LoVo (cell line): ENCODE measurements at regions not wholly inside any gene's neighbourhood (a gene's known extent, or its start where the extent isn't known, plus 50 kb on each side); places are given as distances from the start of the nearest gene placed in this dataset.

Experiments used
- DNase-seq: peaks from one replicate; pipeline ENCODE4 v3.0.0-alpha.2; 2016; ENCODE audit warnings: low spot score

DNA sequence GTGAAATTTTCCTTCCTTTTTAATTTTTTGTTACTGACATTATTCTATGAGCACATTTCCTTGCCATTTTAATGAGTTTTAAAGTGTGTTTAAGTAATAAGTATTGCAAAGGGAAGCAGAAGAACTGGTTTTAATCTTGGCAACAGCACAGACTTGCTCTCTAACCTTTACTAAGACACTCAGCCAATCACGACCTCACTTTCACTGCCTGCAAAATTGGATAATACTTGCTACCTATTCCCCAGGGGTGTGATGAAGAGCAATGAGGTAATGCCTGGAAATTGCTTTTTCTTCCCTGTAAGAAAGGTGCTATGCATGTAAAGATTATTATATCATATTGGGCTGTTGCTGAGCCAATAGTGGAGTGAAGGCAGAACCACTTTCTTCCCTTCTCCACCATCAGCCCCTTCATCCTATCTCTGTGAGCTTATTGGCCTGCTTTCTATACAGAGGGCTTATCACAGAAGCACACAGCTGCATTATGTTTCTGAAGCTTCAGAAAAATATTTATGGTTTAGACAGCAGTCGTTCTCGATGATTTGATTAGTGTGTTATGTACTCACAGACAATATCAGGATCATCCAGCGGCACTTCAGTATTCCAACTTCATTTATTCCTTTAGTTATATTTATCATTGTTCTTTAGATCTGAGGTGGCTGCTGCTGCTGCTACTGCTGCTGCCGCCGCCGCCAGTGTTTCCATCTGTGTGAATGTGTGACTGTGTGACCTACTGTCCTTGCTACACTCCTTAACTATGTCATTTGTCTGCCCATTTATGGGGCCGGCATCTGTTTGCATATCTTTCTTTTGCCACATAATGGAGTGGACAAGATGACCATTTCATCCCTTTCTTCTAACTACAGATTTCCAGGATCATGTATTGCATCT lies 255.1 kb downstream of the C4orf33 start:
- DNase-seq = no peak

DNA sequence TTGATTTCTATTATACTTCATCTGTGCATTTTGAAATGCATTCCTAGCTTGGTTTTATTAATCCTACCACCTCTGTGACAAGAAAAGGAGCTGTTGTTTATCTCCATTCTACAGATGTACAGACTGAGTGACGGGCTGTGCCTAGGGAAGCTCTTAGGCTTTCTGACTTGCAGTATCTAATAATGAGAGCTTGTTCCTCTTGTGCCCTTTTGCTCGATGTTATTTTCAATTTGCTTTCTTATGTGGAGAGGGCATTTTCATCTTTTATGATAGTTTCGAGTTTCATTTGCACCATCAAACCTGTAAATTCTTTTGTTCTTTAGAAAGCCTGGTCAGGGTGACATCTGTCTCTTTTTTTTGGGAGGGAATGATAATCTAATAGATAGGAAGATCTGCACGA lies 256.5 kb downstream of the C4orf33 start:
- no peak for DNase-seq

DNA sequence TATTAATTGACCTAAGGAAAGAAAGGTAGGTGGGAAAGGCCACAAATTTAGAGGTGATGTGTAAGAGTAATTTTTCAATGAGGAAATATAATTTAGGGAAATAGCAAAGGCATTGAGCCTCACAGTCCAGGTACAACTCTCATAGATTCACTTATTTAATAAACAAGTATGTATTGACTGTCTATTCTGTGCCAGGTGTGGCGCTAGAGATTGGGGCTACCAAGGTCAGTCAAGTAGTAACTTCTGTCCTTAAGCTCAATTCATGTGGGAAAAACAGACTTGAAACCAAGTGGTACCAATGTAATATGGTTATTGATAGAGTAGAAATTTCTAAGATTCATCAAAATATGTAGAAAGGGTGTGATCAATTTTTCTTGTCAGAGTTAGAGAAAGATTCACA lies 257.5 kb downstream of the C4orf33 start:
- no peak for DNase-seq

DNA sequence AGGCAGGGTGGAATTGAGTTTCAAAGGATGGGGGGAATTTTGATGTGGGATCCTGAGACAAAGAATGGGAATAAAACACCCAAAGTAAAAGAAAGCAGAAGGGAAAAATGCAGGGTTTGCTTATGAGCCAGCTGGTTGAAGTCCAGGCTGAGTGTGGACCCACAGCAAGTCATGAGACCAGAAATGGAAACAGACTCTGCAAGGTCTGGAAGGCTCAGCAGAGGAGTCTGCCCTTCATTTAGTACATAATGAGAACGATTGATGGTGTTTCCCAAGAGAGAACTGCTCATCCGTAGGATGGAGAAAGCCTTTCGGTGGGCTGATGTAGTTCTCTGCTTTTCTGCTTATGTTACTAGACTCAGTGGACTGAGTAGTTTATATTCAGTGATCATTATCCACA lies 259.1 kb downstream of the C4orf33 start:
- DNase-seq = no peak

DNA sequence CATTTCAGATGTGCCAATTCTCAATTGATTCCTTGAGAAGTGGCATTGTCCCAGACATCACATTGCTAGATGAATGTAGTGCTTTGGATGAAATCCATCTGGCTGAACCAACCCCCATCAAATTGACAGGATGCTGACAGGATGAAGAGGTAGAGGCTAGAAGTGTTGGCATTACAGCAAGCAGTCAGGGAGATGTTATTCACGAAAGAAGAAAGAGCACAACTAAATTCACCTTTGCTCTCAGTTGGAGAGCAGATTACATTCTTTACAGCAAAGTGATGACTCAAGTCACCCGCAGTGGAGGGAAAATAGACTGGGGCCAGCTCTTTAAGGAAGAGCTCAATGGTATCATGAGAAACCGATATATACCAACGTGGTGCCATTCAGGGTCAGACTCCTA lies 259.6 kb downstream of the C4orf33 start:
- DNase-seq = peak; percentile 32

DNA sequence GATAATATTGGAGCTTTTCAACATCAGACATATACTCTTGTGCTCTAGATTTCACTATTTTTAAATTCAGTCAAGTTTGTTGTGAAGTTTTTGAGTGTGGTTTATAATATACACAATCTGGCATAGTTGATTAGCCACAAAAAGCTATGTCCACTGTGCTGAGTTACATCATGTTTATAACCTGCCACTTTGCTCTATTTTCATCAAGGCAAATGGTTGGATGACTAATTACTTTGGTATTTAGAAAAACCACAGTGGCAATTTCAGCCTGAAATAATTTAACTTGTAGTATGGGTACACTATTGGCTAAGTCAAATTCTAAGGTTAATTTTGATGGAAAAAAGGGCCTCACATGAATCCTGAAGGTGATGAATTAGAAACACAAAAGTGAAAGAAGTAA lies 262.6 kb downstream of the C4orf33 start:
- DNase-seq = peak; percentile 74

DNA sequence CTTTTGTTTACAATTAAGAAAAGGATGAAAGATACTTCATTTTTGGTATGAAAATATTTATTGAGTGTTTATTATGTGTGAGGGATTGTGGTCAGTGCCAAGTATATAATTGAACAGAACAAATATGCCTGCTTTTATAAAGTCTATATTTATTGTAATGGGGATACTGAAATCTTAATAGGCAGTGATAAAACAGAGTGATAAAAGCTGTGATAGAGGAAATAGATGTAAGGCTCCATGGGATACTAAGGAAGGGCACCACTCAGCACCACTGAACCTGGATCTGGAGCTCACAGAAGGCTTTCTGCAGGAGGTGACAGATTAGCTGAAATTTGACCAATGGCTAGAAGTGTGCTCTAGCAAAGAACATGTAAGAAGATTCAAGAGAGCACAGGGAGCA lies 263.5 kb downstream of the C4orf33 start:
- DNase-seq = no peak

DNA sequence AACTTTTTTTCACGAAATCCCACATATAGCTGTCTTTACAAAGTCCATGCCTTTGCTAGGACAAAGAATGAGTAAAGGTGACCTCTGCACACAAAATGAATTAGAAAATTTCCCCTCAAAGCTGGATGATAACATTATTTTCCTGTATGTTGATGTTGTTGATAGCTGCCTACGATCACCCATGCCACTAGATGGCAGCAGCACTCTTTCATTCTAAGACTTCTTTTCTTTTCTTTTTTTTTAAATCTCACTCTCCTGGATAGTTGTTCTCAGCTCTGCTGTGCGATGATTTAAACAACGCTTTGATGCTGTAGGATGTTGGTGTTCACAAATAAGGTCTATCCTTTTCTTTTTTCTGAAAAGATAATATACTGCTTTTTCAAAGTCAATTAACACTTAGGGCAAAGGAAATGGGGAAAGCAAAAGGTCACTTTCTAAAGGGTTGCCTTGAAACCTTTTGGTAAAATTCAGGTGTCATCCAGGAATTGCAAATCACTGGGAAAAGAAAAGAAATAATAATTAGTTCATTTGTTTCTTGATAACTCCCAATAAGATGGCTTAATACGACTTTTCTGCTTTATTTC lies 266.8 kb downstream of the C4orf33 start:
- peak; percentile 84 for DNase-seq

DNA sequence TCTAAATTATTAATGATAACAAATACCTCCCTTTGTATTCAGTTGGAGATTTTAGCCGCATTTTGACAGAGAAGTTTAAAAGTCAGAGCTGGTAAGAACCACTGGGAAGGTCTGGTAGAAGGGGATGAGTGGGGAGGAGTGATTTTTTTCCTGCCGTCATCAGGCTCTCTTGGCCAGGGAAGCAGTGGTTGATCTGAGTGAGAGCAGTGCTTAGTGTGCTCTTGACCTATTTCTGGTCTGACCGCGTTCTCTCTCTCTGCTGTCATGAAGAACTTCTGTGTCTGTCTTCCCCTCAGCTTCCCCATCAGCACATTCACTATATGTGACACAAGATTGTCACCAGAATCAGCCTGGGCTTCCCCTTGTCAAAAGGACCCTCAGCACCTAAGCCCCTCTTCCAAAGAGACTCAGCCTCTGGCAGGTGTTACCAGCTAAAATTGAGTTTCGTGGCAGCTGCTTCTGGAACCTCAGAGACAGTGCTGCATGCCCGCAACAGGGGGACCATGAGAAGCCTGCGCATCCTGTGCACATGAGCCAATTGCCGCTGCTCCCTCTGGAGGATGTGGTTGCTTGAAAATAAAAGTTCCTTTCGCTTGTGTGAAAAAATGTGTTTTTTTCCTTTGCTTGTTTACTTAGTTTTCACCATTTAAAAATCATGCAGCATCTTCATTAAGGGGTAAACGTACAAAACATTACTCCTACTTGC lies 268.9 kb downstream of the C4orf33 start:
- DNase-seq = no peak

DNA sequence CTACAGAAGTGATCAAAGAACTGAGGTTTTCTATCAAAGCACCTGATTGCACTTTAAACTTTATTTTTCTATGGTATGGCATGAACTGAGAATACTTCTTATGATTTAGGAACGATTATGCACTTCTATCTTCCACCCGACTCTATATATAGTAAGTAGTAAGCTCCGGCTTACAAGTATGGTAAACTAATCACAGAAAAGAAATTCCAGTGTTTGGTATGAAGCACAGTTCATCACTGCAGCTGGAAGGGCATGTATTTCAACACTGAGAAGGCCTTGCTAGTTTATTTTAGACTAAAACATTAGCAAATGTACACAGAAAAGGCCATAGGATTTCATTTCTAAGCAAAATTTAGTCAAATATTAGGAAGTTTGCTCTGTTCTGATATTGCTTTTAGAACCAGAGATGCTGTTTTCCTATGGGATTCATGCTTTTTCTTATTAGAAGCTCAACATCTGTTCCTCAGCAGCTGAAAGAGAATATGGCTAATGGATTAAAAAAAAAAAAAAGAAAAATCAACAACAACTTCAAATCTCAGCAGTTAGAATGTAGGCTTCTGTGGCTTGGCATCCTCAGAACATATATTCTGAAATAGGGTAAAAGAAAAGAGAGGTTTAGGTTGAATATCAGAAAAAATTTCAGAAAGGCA lies 273.5 kb downstream of the C4orf33 start:
- no peak for DNase-seq

DNA sequence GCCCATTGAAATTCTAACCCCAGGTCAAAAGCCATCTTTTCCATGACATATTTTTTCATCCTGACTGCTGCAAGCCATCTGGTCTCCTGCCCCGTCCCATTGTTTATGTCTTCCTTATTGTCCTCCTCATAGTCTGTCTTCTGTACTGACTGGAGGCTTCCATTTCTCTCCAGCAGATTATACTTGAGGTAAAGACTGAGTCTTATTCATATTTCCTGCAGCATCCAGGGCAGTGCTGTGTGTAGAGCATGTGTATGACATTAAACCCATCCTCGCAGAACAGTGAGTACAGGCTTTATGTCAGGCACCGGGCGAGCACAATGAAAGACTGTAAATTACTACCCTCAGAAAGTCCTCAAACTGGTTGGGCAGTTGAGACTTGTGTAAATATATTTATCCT lies 275.1 kb downstream of the C4orf33 start:
- no peak for DNase-seq

DNA sequence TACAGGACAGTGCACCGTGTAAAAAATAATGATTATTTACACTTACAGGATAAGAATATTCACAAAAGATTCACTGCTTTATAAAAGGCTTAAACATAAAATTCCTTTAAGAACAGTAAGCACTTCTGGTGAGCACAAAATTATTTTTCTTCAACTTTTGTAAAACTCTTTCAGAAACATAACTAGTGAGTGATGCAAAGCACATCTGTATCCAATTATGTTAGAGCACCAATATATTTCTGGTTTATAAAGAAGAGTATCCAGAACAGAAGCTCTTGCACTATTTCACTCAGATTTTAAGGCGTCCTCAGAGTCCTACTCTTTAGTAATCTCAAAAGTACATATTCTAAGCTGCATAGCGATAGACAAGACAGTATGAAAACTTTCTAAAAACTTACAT lies 276.0 kb downstream of the C4orf33 start:
- no peak for DNase-seq

DNA sequence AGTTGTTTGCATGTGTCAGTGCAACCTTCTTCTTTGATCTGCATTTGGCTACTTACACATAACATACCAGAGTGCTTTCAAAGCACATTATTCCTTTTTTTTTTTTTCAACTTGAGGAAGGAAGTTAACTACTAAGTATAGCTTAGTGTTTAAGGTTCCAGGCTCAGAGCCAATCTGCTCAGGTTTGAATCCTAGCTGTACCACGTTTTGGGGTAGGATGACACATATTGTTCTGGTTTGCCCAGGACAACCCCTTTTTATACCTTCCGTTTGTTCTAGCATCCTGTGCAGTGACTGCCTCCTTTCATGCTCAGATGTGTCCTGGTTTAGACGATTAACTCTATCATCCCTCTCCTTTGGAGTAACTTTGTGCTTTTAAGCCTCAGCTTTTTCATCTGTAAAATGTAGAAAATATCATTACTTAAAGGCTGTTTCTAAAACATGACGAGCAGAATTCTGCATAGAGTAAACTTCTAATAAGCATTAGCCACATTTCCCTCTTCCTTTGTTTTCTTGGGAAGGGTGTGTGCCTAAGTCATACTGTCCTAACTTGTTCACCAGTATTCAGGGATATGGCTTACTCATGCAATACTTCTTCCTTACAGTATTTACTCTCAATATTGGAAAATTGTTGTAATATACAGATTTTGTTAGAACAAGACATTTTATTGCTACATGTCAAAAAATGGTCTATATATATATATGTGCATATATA lies 281.3 kb downstream of the C4orf33 start:
- DNase-seq = no peak

DNA sequence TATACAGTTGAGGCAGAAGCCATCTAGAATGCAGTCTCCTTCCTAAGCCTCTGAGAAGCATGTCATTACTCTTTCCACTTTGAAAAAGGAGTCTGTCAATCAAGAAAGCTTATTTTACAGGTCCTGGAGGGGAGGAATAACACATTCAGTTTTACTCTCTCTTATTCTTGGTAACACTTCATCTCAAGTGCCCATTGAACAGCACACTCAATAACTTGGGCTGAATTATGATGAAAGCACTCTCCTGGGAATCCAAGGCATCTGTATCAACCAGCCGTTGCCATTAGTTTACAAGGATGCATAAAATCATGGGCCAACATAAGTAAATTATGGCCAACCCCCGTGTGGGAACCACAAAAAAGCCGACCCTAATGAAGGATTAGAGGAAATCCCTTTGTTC lies 282.4 kb downstream of the C4orf33 start:
- no peak for DNase-seq

DNA sequence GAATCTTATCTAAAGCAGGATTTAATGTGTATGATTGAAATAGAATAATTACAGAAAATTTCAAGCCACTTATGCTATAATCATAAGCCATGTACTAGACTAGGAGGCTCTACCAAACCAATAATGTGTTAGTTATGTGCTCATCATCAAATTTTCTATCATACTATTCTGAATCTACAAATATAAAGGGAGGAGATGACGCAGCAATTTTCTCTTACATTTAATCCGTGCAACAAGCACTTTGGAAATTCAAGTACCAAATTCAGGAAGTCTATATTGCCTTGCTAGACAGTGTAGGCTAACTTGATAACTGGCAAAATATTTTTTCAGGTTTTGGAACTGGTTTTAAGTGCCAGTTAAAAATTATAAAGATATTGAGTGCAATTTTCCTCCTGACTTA lies 283.5 kb downstream of the C4orf33 start:
- no peak for DNase-seq

DNA sequence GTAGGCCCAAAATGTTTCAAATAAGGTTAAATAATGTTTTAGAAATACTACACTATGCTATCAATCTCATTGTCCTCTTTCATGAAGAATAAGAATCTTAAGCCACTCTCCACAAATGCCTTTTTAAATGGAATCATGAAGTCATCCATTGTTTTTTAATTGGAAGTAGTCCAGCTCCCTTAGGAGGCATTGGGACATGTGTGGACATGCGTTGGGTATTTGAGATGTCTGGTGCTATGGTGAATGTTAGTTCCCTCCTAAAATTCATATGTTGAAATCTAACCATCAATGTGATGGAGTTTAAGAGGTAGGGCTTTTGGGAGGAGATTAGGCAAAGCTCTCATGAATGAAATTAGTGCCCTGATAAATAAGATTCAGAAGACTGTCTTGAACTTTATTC lies 289.0 kb downstream of the C4orf33 start:
- no peak for DNase-seq

DNA sequence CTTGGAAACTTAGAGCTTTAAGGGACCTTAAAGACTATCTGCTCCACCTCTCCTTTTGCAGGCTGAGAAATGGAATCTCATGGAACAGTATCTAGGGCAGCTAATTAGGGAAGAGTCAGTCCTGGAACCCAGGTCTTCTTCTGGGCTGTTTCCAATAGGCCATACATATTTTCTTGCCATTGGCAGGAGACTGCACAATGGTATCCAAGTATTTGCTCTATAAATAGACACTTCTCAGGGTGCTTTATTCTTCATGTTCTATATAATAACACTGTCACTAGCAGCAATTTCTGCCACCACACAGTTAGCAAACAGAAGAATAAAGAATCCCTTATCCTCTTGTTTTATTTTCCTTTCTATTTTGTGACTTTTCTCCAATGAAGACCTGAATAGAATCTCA lies 291.7 kb downstream of the C4orf33 start:
- no peak for DNase-seq

DNA sequence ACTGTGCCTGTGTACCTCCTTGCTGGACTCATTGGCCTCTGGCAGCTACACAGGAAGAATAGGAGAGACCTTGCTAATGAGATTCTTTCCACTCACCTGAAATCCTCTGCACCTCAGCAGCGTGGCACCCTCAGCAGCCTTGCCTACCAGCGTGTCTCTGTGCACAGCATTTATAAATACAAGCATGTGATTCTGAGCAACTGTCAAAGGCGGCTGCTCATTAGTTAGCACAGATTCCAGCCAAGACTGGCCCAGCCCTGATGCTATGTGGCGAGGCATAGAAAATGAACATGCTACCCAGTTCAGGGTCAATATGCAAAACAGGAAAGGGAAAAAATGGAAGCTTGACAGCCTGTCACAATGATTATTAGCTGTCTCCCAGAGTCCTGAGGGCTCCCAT lies 298.0 kb downstream of the C4orf33 start:
- DNase-seq = no peak

DNA sequence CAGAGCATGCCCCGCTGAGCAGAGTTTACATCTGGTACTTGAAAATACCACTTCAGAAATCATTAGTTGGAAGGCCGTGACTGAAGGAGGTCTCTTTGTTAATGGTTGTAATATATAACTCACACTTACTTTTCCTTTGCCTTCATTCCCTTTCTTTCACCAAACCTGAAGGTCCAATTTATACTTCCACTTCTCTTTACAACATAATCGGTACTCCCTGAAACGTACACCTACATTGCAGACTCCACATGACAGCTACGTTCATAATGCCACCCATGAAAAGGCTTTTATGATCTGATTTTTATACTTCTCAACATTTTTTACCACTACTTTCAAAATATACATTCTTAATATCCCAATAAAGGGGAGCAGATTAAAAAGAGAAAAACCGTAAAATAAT lies 298.7 kb downstream of the C4orf33 start:
- DNase-seq = no peak

DNA sequence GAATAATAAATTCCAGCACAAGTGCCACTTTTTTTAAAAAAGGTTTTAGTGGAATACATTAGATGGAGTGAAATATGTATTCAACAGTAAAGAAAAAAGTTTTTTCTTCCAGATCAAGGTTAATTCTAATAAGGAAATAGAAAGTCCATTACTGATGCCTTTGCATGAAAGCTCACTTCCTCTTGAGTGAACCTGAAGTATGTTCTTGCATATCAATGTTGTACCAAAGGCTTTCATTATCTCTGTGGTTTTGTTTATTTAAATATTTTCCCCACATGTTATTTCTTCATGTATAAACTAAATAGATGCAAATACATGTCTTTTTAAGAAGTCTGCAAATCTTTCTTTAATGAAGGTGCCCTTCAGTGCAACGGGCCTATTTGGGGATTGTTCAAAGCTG lies 307.9 kb downstream of the C4orf33 start:
- DNase-seq = no peak

DNA sequence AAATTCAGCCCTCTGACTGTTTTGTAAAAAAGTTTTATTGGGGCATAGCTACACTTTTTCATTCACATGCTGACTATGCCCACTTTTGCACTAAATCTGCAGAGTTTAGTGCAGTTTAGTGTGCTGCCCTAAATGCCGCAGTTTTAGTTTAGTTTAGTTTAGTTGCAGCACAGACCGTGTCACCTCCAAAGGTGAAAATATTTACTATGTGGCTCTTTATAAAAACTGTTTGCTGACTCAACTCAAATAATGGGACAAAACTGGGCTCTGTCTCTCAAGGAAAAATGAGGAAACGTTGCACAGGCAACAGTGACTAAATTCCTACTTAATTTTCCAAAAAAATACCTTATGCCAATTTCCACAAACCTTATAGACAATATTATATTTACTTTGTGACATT lies 314.2 kb downstream of the C4orf33 start:
- DNase-seq = no peak

DNA sequence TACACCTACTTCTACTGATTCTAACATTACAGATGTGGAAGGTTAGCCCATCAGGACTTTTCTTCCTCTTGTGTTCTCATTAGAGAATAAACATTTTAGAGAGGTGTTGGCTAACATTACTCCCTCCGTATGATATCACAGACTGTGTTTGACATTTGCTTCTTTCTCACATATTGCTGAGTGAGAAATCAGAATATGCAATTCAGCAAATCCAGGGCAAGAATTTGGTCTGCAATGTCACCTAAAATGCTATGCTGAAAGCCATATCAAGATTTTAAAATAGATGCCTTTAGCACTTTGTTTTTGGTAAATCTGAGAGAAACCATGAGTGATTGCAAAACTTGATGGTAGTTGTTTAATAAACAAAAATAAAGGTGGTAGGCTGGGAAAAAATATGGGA lies 319.1 kb downstream of the C4orf33 start:
- DNase-seq = no peak
